NK-92 treated with Interleukin-12 subunit alpha and Interleukin-12 subunit beta, amount 100 ng/mL, for 24 hours (cell line): ENCODE measurements at regions not wholly inside any gene's neighbourhood (a gene's known extent, or its start where the extent isn't known, plus 50 kb on each side); places are given as distances from the start of the nearest gene placed in this dataset.
"Not testable (repeated sequence)": the region's sequence is repeated elsewhere in the genome, so short reads cannot be mapped to it uniquely, and the experiment has no call there.

Experiments used
- DNase-seq: peaks from one replicate; lab custom pipeline; 2025; lab: John Stamatoyannopoulos, UW

- no peak for DNase-seq
Measured at GRCh38 chr7:156036153-156036552, 223.9 kb upstream of the SHH start.

GRCh38 chr7:156035387-156035786, 223.1 kb upstream of the SHH start:
- DNase-seq, result not testable (repeated sequence)

GRCh38 chr7:156034397-156034796, 222.1 kb upstream of the SHH start:
- no peak for DNase-seq

- DNase-seq, result no peak
Measured at GRCh38 chr7:156032973-156033372, 220.7 kb upstream of the SHH start.

- DNase-seq, result no peak
Measured at GRCh38 chr7:156031679-156032478, 219.6 kb upstream of the SHH start.

- no peak for DNase-seq
Measured at GRCh38 chr7:156029460-156030007, 217.3 kb upstream of the SHH start.

GRCh38 chr7:156028521-156028920, 216.3 kb upstream of the SHH start:
- DNase-seq, result no peak

GRCh38 chr7:156027821-156028220, 215.6 kb upstream of the SHH start:
- no peak for DNase-seq

GRCh38 chr7:156026603-156027002, 214.3 kb upstream of the SHH start:
- no peak for DNase-seq

- no peak for DNase-seq
Measured at GRCh38 chr7:156026076-156026600, 213.9 kb upstream of the SHH start.

- DNase-seq, result no peak
Measured at GRCh38 chr7:156025675-156026074, 213.4 kb upstream of the SHH start.

- no peak for DNase-seq
Measured at GRCh38 chr7:156024201-156024600, 211.9 kb upstream of the SHH start.

GRCh38 chr7:156022483-156023459, 210.5 kb upstream of the SHH start:
- DNase-seq, result no peak

- DNase-seq, result no peak
Measured at GRCh38 chr7:156021471-156021870, 209.2 kb upstream of the SHH start.

GRCh38 chr7:156020566-156020965, 208.3 kb upstream of the SHH start:
- no peak for DNase-seq

- peak; percentile 52 for DNase-seq
Measured at GRCh38 chr7:156019776-156020565, 207.7 kb upstream of the SHH start.

- DNase-seq, result no peak
Measured at GRCh38 chr7:156019308-156019707, 207.0 kb upstream of the SHH start.

- no peak for DNase-seq
Measured at GRCh38 chr7:156017916-156018700, 205.8 kb upstream of the SHH start.

GRCh38 chr7:156017431-156017830, 205.2 kb upstream of the SHH start:
- no peak for DNase-seq

GRCh38 chr7:156015237-156016020, 203.2 kb upstream of the SHH start:
- DNase-seq, result no peak
